OCI-M2 (cell line): ENCODE measurements at regions not wholly inside any gene's neighbourhood (a gene's known extent, or its start where the extent isn't known, plus 50 kb on each side); places are given as distances from the start of the nearest gene placed in this dataset.

ENCODE experiments used
- DNase-seq: peaks from one replicate; lab custom pipeline; 2025; ENCODE audit not compliant: unreplicated experiment; lab: John Stamatoyannopoulos, UW

- DNase-seq, result no peak
These were observed 77.4 kb downstream of the NCOR2 start for GRCh38 chr12:124489915-124490583.

GRCh38 chr12:124489220-124489619, 78.2 kb downstream of the NCOR2 start:
- DNase-seq, result no peak

- DNase-seq, result no peak
These were observed 78.9 kb downstream of the NCOR2 start for GRCh38 chr12:124488520-124488919.

- DNase-seq, result no peak
These were observed 79.6 kb downstream of the NCOR2 start for GRCh38 chr12:124487834-124488165.

GRCh38 chr12:124487066-124487833, 80.2 kb downstream of the NCOR2 start:
- peak; percentile 51 for DNase-seq

GRCh38 chr12:124486346-124486963, 81.0 kb downstream of the NCOR2 start:
- no peak for DNase-seq

- DNase-seq, result no peak
These were observed 82.0 kb downstream of the NCOR2 start for GRCh38 chr12:124485371-124485770.

GRCh38 chr12:124484526-124484953, 82.9 kb downstream of the NCOR2 start:
- DNase-seq, result no peak

GRCh38 chr12:124484067-124484466, 83.3 kb downstream of the NCOR2 start:
- no peak for DNase-seq

- DNase-seq, result no peak
These were observed 84.3 kb downstream of the NCOR2 start for GRCh38 chr12:124482901-124483799.

- no peak for DNase-seq
These were observed 84.9 kb downstream of the NCOR2 start for GRCh38 chr12:124482567-124482893.

- no peak for DNase-seq
These were observed 85.4 kb downstream of the NCOR2 start for GRCh38 chr12:124481772-124482566.

GRCh38 chr12:124481257-124481750, 86.1 kb downstream of the NCOR2 start:
- DNase-seq, result no peak

- DNase-seq, result no peak
These were observed 86.7 kb downstream of the NCOR2 start for GRCh38 chr12:124480469-124481256.

- no peak for DNase-seq
These were observed 87.5 kb downstream of the NCOR2 start for GRCh38 chr12:124479680-124480468.

GRCh38 chr12:124478985-124479645, 88.3 kb downstream of the NCOR2 start:
- no peak for DNase-seq

GRCh38 chr12:124478416-124478815, 89.0 kb downstream of the NCOR2 start:
- DNase-seq, result no peak
